ENCODE measurements at regions not wholly inside any gene's neighbourhood (a gene's known extent, or its start where the extent isn't known, plus 50 kb on each side); places are given as distances from the start of the nearest gene placed in this dataset.

- TF ChIP-seq CTCF (conservative IDR thresholded peaks at IDR 0.05 in 1 of 2, IDR thresholded peaks at IDR 0.05 in 1 of 2; ENCODE audit: low read depth in 1 of 2, low read length in 2 of 2): no peak
- no peak for TF ChIP-seq EZH2 (IDR thresholded peaks at IDR 0.05; ENCODE audit: low read length, missing control alignments)
Observed at GRCh38 chr9:8179381-8180053, 379.9 kb upstream of the DMAC1 start.
